GM23338 (cell line): ENCODE measurements at regions not wholly inside any gene's neighbourhood (a gene's known extent, or its start where the extent isn't known, plus 50 kb on each side); places are given as distances from the start of the nearest gene placed in this dataset.

Source experiments
- ATAC-seq: fragments of 200-7000 bp; cut with Tn5 transposase; 3 replicates; pipeline ENCODE4 v1.9.1; 2020
- DNase-seq: peaks from one replicate; pipeline ENCODE4 v3.0.0-alpha.2; 2015; ENCODE audit warnings: low spot score
- H2AFZ ChIP-seq: fragments of 200-600 bp; sonication (generic); 2 replicates; pipeline ENCODE4 v1.8.0; 2016; ENCODE audit warnings: antibody characterized with exemption, mild to moderate bottlenecking, moderate library complexity
- H3F3A ChIP-seq: fragments of 200-600 bp; sonication (generic); replicated peaks from 2 replicates; pipeline ENCODE4 v1.8.0; 2017; ENCODE audit warnings: antibody characterized with exemption, mixed run types, low read depth
- H3K27ac ChIP-seq: fragments of 200-600 bp; sonication (generic); 2 replicates; pipeline ENCODE4 v1.6.1; 2016; ENCODE audit warnings: low read depth
- H3K27me3 ChIP-seq: fragments of 200-600 bp; sonication (generic); 2 replicates; pipeline ENCODE4 v1.8.0; 2016; ENCODE audit warnings: mild to moderate bottlenecking, mixed run types, moderate library complexity; ENCODE audit not compliant: insufficient read depth
- H3K36me3 ChIP-seq: fragments of 200-600 bp; sonication (generic); 2 replicates; pipeline ENCODE4 v1.8.0; 2016; ENCODE audit warnings: mild to moderate bottlenecking; ENCODE audit not compliant: insufficient read depth
- H3K4me1 ChIP-seq: fragments of 200-600 bp; sonication (generic); 2 replicates; pipeline ENCODE4 v1.8.0; 2016; ENCODE audit warnings: mild to moderate bottlenecking, moderate library complexity; ENCODE audit not compliant: insufficient read depth
- H3K4me2 ChIP-seq: fragments of 200-600 bp; sonication (generic); 2 replicates; pipeline ENCODE4 v1.7.1; 2017; ENCODE audit warnings: mixed run types
- H3K4me3 ChIP-seq: fragments of 200-600 bp; sonication (generic); 2 replicates; pipeline ENCODE4 v1.6.1; 2016; ENCODE audit warnings: mixed run types
- H3K79me2 ChIP-seq: fragments of 200-600 bp; sonication (generic); replicated peaks from 2 replicates; pipeline ENCODE4 v1.8.0; 2017; ENCODE audit warnings: mild to moderate bottlenecking; ENCODE audit not compliant: insufficient read depth
- H3K9me2 ChIP-seq: fragments of 200-600 bp; sonication (generic); 2 replicates; pipeline ENCODE4 v1.8.0; 2017; ENCODE audit not compliant: insufficient read depth
- H4K20me1 ChIP-seq: fragments of 200-600 bp; sonication (generic); replicated peaks from 2 replicates; pipeline ENCODE4 v1.8.0; 2017; ENCODE audit warnings: mild to moderate bottlenecking; ENCODE audit not compliant: insufficient read depth
- H3K27ac Mint-ChIP-seq: 2 replicates; pipeline ENCODE4 v1.8.0; 2020; ENCODE audit warnings: inconsistent platforms, mild to moderate bottlenecking, moderate library complexity, mixed read lengths
- H3K27me3 Mint-ChIP-seq: 3 replicates; pipeline ENCODE4 v1.8.0; 2022; ENCODE audit warnings: low read depth, mild to moderate bottlenecking, moderate library complexity, mixed read lengths, inconsistent platforms; ENCODE audit not compliant: insufficient read depth, poor library complexity
- H3K36me3 Mint-ChIP-seq: 3 replicates; pipeline ENCODE4 v1.8.0; 2021; ENCODE audit warnings: low read depth, mild to moderate bottlenecking, inconsistent platforms, moderate library complexity, mixed read lengths
- H3K4me1 Mint-ChIP-seq: 3 replicates; pipeline ENCODE4 v1.8.0; 2020; ENCODE audit warnings: mild to moderate bottlenecking, inconsistent platforms, mixed read lengths
- H3K4me3 Mint-ChIP-seq: 3 replicates; pipeline ENCODE4 v1.8.0; 2021; ENCODE audit warnings: moderate library complexity, mild to moderate bottlenecking, inconsistent platforms, mixed read lengths
- H3K9me3 Mint-ChIP-seq: 3 replicates; pipeline ENCODE4 v1.8.0; 2020; ENCODE audit warnings: moderate library complexity, mild to moderate bottlenecking, inconsistent platforms, mixed read lengths
- CREB1 ChIP-seq: fragments of 250-450 bp; sonication (Bioruptor Pico); IDR thresholded peaks from 2 replicates; pipeline ENCODE4 v1.5.0; 2020; ENCODE audit warnings: low read depth, mild to moderate bottlenecking, moderate library complexity
- EZH2phosphoT487 ChIP-seq: fragments of 200-600 bp; sonication (generic); IDR thresholded peaks from one replicate; pipeline ENCODE4 v1.8.1; 2018; ENCODE audit warnings: antibody characterized with exemption; ENCODE audit not compliant: unreplicated experiment
- JUNB ChIP-seq: IDR thresholded peaks from one replicate; pipeline ENCODE4 v1.6.1; 2016; ENCODE audit warnings: antibody characterized with exemption; ENCODE audit not compliant: unreplicated experiment
- POLR2AphosphoS5 ChIP-seq: IDR thresholded peaks from 2 replicates; pipeline ENCODE4 v1.6.1; 2016; ENCODE audit warnings: antibody characterized with exemption, low read depth
- REST ChIP-seq: IDR thresholded peaks from one replicate; pipeline ENCODE4 v1.6.1; 2018; ENCODE audit warnings: antibody characterized with exemption; ENCODE audit not compliant: unreplicated experiment
- STAT1 ChIP-seq: IDR thresholded peaks from one replicate; pipeline ENCODE4 v1.6.1; 2016; ENCODE audit warnings: antibody characterized with exemption; ENCODE audit not compliant: unreplicated experiment
- ZNF114 ChIP-seq: fragments of 250-450 bp; sonication (Bioruptor Pico); IDR thresholded peaks from 2 replicates; pipeline ENCODE4 v1.5.0; 2020; ENCODE audit warnings: mild to moderate bottlenecking, moderate library complexity
- ZNF331 ChIP-seq: fragments of 250-450 bp; sonication (Bioruptor Pico); IDR thresholded peaks from 2 replicates; pipeline ENCODE4 v1.5.0; 2020; ENCODE audit warnings: low read depth, mild to moderate bottlenecking, moderate library complexity
- TF ChIP-seq, protein P1 (sequence below): IDR thresholded peaks from 2 replicates; pipeline ENCODE4 v1.6.1; 2016; ENCODE audit warnings: antibody characterized with exemption
- TF ChIP-seq, protein P2 (sequence below): fragments of 250-450 bp; sonication (Bioruptor Pico); IDR thresholded peaks from 2 replicates; pipeline ENCODE4 v1.5.0; 2020; ENCODE audit warnings: mild to moderate bottlenecking, moderate library complexity

GRCh38 chr4:180811556-180811955, 1431.6 kb upstream of the TENM3 start:
- TF ChIP-seq POLR2AphosphoS5, result no peak
- no peak for TF ChIP-seq STAT1
- TF ChIP-seq, protein P1, sequence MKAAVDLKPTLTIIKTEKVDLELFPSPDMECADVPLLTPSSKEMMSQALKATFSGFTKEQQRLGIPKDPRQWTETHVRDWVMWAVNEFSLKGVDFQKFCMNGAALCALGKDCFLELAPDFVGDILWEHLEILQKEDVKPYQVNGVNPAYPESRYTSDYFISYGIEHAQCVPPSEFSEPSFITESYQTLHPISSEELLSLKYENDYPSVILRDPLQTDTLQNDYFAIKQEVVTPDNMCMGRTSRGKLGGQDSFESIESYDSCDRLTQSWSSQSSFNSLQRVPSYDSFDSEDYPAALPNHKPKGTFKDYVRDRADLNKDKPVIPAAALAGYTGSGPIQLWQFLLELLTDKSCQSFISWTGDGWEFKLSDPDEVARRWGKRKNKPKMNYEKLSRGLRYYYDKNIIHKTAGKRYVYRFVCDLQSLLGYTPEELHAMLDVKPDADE, result no peak
- no peak for TF ChIP-seq ZNF331
- TF ChIP-seq EZH2phosphoT487, result no peak
- TF ChIP-seq REST, result no peak
- Mint-ChIP-seq H3K27me3 (peaks cover 5% of the 10 kb centered on the region), H3K4me3 (no peak overlapping the region), H3K36me3 (no peaks in the 10 kb centered on the region), H3K27ac (no peak overlapping the region), H3K4me1 (peaks cover 6% of the 10 kb centered on the region; the same call in 2 of the 3 replicates), H3K9me3 (no peaks in the 10 kb centered on the region)
- Histone ChIP-seq H3K4me1 (no peaks in the 10 kb centered on the region; the same call in 1 of the 2 replicates), H3K4me2 (no peak overlapping the region), H3F3A (no peaks in the 10 kb centered on the region), H3K27me3 (no peaks in the 10 kb centered on the region), H2AFZ (no peak overlapping the region), H3K4me3 (no peak overlapping the region), H3K27ac (no peak overlapping the region), H3K9me2 (no peaks in the 10 kb centered on the region), H3K36me3 (no peaks in the 10 kb centered on the region), H3K79me2 (no peaks in the 10 kb centered on the region), H4K20me1 (no peaks in the 10 kb centered on the region)
- ATAC-seq (no peak), DNase-seq (no peak)

GRCh38 chr4:180812783-180813182, 1430.4 kb upstream of the TENM3 start:
- H3F3A ChIP-seq, result no peaks in the 10 kb centered on the region
- H3K4me3 ChIP-seq, result no peak overlapping the region
- Mint-ChIP-seq H3K4me3 (no peak overlapping the region), H3K27me3 (peaks cover 5% of the 10 kb centered on the region), H3K9me3 (no peaks in the 10 kb centered on the region; the same call in 2 of the 3 replicates), H3K36me3 (no peaks in the 10 kb centered on the region), H3K27ac (no peak overlapping the region), H3K4me1 (peaks cover 6% of the 10 kb centered on the region; the same call in 2 of the 3 replicates)
- H2AFZ ChIP-seq, result no peak overlapping the region
- H3K27me3 ChIP-seq, result no peaks in the 10 kb centered on the region
- DNase-seq (no peak), ATAC-seq (no peak)
- no peaks in the 10 kb centered on the region for H4K20me1 ChIP-seq
- no peak overlapping the region for H3K27ac ChIP-seq
- no peaks in the 10 kb centered on the region for H3K9me2 ChIP-seq
- no peak overlapping the region for H3K4me2 ChIP-seq
- no peaks in the 10 kb centered on the region; the same call in 1 of the 2 replicates for H3K4me1 ChIP-seq
- no peaks in the 10 kb centered on the region for H3K79me2 ChIP-seq
- H3K36me3 ChIP-seq, result no peaks in the 10 kb centered on the region
- TF ChIP-seq ZNF114 (CRISPR knock-in tag) (no peak), POLR2AphosphoS5 (no peak), EZH2phosphoT487 (no peak), STAT1 (no peak), CREB1 (CRISPR knock-in tag) (no peak), JUNB (no peak)
- TF ChIP-seq, protein P2, sequence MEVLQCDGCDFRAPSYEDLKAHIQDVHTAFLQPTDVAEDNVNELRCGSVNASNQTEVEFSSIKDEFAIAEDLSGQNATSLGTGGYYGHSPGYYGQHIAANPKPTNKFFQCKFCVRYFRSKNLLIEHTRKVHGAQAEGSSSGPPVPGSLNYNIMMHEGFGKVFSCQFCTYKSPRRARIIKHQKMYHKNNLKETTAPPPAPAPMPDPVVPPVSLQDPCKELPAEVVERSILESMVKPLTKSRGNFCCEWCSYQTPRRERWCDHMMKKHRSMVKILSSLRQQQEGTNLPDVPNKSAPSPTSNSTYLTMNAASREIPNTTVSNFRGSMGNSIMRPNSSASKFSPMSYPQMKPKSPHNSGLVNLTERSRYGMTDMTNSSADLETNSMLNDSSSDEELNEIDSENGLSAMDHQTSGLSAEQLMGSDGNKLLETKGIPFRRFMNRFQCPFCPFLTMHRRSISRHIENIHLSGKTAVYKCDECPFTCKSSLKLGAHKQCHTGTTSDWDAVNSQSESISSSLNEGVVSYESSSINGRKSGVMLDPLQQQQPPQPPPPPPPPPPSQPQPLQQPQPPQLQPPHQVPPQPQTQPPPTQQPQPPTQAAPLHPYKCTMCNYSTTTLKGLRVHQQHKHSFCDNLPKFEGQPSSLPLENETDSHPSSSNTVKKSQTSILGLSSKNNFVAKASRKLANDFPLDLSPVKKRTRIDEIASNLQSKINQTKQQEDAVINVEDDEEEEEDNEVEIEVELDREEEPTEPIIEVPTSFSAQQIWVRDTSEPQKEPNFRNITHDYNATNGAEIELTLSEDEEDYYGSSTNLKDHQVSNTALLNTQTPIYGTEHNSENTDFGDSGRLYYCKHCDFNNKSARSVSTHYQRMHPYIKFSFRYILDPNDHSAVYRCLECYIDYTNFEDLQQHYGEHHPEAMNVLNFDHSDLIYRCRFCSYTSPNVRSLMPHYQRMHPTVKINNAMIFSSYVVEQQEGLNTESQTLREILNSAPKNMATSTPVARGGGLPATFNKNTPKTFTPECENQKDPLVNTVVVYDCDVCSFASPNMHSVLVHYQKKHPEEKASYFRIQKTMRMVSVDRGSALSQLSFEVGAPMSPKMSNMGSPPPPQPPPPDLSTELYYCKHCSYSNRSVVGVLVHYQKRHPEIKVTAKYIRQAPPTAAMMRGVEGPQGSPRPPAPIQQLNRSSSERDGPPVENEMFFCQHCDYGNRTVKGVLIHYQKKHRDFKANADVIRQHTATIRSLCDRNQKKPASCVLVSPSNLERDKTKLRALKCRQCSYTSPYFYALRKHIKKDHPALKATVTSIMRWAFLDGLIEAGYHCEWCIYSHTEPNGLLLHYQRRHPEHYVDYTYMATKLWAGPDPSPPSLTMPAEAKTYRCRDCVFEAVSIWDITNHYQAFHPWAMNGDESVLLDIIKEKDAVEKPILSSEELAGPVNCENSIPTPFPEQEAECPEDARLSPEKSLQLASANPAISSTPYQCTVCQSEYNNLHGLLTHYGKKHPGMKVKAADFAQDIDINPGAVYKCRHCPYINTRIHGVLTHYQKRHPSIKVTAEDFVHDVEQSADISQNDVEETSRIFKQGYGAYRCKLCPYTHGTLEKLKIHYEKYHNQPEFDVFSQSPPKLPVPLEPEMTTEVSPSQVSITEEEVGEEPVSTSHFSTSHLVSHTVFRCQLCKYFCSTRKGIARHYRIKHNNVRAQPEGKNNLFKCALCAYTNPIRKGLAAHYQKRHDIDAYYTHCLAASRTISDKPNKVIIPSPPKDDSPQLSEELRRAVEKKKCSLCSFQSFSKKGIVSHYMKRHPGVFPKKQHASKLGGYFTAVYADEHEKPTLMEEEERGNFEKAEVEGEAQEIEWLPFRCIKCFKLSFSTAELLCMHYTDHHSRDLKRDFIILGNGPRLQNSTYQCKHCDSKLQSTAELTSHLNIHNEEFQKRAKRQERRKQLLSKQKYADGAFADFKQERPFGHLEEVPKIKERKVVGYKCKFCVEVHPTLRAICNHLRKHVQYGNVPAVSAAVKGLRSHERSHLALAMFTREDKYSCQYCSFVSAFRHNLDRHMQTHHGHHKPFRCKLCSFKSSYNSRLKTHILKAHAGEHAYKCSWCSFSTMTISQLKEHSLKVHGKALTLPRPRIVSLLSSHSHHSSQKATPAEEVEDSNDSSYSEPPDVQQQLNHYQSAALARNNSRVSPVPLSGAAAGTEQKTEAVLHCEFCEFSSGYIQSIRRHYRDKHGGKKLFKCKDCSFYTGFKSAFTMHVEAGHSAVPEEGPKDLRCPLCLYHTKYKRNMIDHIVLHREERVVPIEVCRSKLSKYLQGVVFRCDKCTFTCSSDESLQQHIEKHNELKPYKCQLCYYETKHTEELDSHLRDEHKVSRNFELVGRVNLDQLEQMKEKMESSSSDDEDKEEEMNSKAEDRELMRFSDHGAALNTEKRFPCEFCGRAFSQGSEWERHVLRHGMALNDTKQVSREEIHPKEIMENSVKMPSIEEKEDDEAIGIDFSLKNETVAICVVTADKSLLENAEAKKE (CRISPR knock-in tag), result no peak
- TF ChIP-seq, protein P1, result no peak
